A673 (cell line): ENCODE measurements at regions not wholly inside any gene's neighbourhood (a gene's known extent, or its start where the extent isn't known, plus 50 kb on each side); places are given as distances from the start of the nearest gene placed in this dataset.

Experiments used
- BruUV-seq: library from RNA; stranded (reverse); fragments of 400-500 nt; replicated peaks from 2 replicates; lab custom pipeline; 2021; lab: Mats Ljungman, UMichigan
- CTCF ChIA-PET: fragments of 300-600 bp; sonication (Branson Sonifier 250); formaldehyde crosslinking; loops from one replicate; lab custom pipeline; 2022; ENCODE audit warnings: antibody characterized with exemption; lab: Charles Lee
- POLR2A ChIA-PET: fragments of 300-600 bp; sonication (Branson Sonifier 250); formaldehyde crosslinking; loops from one replicate; lab custom pipeline; 2022; ENCODE audit warnings: antibody characterized with exemption; ENCODE audit not compliant: low non-redundant PET; lab: Charles Lee
- DNase-seq: peaks from one replicate; pipeline ENCODE4 v3.0.0-alpha.2; 2015; ENCODE audit warnings: low spot score
- H3K27ac ChIP-seq: fragments of 200-600 bp; sonication (generic); 2 replicates; pipeline ENCODE4 v1.5.1; 2016; ENCODE audit warnings: mixed run types, low read depth, mild to moderate bottlenecking, mixed read lengths, antibody characterized with exemption, low read length; ENCODE audit not compliant: poor library complexity, severe bottlenecking
- H3K27me3 ChIP-seq: fragments of 200-600 bp; sonication (generic); replicated peaks from 2 replicates; pipeline ENCODE4 v1.6.1; 2017; ENCODE audit warnings: mixed run types, low read depth, mild to moderate bottlenecking, mixed read lengths, antibody characterized with exemption, low read length; ENCODE audit not compliant: insufficient read depth, poor library complexity
- H3K36me3 ChIP-seq: fragments of 200-600 bp; sonication (generic); 2 replicates; pipeline ENCODE4 v1.6.1; 2016; ENCODE audit warnings: mixed run types, mild to moderate bottlenecking, mixed read lengths, antibody characterized with exemption, low read length; ENCODE audit not compliant: insufficient read depth, poor library complexity, severe bottlenecking
- H3K4me1 ChIP-seq: fragments of 200-600 bp; sonication (generic); 2 replicates; pipeline ENCODE4 v1.6.1; 2017; ENCODE audit warnings: mixed run types, mild to moderate bottlenecking, mixed read lengths, antibody characterized with exemption, low read length; ENCODE audit not compliant: insufficient read depth, poor library complexity, severe bottlenecking
- H3K4me3 ChIP-seq: fragments of 200-600 bp; sonication (generic); 2 replicates; pipeline ENCODE4 v1.5.1; 2016; ENCODE audit warnings: low read depth, mixed run types, mild to moderate bottlenecking, mixed read lengths, low read length; ENCODE audit not compliant: poor library complexity, severe bottlenecking
- H3K9me3 ChIP-seq: fragments of 200-600 bp; sonication (generic); 2 replicates; pipeline ENCODE4 v1.6.1; 2016; ENCODE audit warnings: mixed run types, low read depth, mild to moderate bottlenecking, mixed read lengths, antibody characterized with exemption, low read length; ENCODE audit not compliant: poor library complexity, severe bottlenecking
- EZH2 ChIP-seq: fragments of 200-600 bp; sonication (generic); IDR thresholded peaks from 2 replicates; pipeline ENCODE4 v1.6.1; 2017; ENCODE audit warnings: borderline replicate concordance, low read depth, mild to moderate bottlenecking, mixed read lengths, antibody characterized with exemption, low read length; ENCODE audit not compliant: poor library complexity, severe bottlenecking
- intact Hi-C: fragments of 100-400 bp; cut with micrococcal nuclease; formaldehyde crosslinking; loops from one replicate; pipeline ENCODE4 v1.10.0; 2022; ENCODE audit not compliant: unreplicated experiment
- TF ChIP-seq, protein P1 (sequence below): fragments of 300-800, 200-600 bp; sonication (generic); conservative IDR thresholded peaks from 2 replicates; pipeline ENCODE4 v1.5.1; 2017; ENCODE audit warnings: low read depth, mild to moderate bottlenecking, antibody characterized with exemption, low read length, moderate library complexity, mixed read lengths

DNA sequence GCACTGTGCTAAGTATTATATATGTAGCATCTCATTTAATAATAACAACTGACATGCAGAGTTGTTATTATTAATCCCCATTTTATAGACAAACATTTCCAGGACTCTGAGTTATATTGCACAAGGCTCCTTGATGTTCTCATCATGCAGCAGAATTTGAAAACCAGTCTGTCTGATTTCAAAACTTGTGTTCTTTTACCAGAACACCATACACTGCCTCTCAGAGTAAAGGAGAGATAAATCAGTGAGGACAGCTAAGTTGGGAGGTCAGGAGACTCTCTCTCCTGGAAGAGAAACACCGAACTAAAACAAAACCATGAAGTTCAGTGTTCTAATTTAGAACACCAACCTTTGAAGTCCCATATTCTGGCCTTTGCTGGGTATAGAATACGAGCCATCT, 92.7 kb upstream of the TNC start:
- no peak overlapping the region for H3K27ac ChIP-seq
- CTCF ChIA-PET = no interaction called here
- H3K36me3 ChIP-seq = no peaks in the 10 kb centered on the region
- no peaks in the 10 kb centered on the region for H3K9me3 ChIP-seq
- BruUV-seq = no TSS peak
- intact Hi-C loops = no loop called here
- H3K4me3 ChIP-seq = no peak overlapping the region
- H3K27me3 ChIP-seq = no peaks in the 10 kb centered on the region
- POLR2A ChIA-PET = no interaction called here
- DNase-seq = no peak
- H3K4me1 ChIP-seq = peaks cover 33% of the 10 kb centered on the region
- TF ChIP-seq EZH2 = no peak
- TF ChIP-seq, protein P1, sequence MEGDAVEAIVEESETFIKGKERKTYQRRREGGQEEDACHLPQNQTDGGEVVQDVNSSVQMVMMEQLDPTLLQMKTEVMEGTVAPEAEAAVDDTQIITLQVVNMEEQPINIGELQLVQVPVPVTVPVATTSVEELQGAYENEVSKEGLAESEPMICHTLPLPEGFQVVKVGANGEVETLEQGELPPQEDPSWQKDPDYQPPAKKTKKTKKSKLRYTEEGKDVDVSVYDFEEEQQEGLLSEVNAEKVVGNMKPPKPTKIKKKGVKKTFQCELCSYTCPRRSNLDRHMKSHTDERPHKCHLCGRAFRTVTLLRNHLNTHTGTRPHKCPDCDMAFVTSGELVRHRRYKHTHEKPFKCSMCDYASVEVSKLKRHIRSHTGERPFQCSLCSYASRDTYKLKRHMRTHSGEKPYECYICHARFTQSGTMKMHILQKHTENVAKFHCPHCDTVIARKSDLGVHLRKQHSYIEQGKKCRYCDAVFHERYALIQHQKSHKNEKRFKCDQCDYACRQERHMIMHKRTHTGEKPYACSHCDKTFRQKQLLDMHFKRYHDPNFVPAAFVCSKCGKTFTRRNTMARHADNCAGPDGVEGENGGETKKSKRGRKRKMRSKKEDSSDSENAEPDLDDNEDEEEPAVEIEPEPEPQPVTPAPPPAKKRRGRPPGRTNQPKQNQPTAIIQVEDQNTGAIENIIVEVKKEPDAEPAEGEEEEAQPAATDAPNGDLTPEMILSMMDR = no peak

- H3K4me3 ChIP-seq = no peak overlapping the region
- ChIA-PET POLR2A (interaction anchor here (0.6 kb wide), 1 partner anchor 20 kb away, joined by 3 read pairs; no protein-coding TSS in a partner anchor), CTCF (no interaction called here)
- H3K27ac ChIP-seq = no peak overlapping the region
- TF ChIP-seq, protein P1 = no peak
- TF ChIP-seq EZH2 = no peak
- intact Hi-C loops = no loop called here
- H3K9me3 ChIP-seq = no peaks in the 10 kb centered on the region
- peaks cover 33% of the 10 kb centered on the region for H3K4me1 ChIP-seq
- no peak for DNase-seq
- H3K27me3 ChIP-seq = no peaks in the 10 kb centered on the region
- BruUV-seq = no TSS peak
- no peaks in the 10 kb centered on the region for H3K36me3 ChIP-seq
Observed at GRCh38 chr9:115211413-115212124, 93.6 kb upstream of the TNC start.

DNA sequence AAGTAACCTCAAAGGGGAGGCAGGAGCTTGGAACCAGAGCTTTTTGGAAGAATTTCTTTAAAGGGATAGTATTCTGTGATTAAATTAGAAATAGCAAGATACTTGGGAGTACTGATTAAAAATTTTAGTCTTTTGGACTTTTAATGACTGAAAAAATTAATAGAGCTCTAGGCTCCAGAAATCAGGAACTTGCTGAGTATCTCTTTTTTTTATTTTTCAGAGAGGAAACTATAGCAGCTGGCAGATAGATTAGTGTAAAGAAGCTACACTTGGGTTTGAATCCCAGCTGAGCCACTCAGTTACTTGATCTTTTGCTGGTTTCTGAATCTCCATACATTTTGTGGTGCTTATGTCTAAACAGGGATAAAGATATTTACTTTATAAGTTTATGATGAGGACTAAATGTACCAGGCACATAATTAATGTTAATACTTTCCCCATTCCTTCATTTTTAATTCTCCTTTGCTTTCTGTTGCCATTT, 94.2 kb upstream of the TNC start:
- H3K27ac ChIP-seq = no peak overlapping the region
- TF ChIP-seq EZH2 = no peak
- TF ChIP-seq, protein P1 = no peak

More for the DNA sequence above, 94.2 kb upstream of the TNC start:
- DNase-seq = no peak
- no peak overlapping the region for H3K4me3 ChIP-seq
- H3K4me1 ChIP-seq = peaks cover 33% of the 10 kb centered on the region
- H3K36me3 ChIP-seq = no peaks in the 10 kb centered on the region
- POLR2A ChIA-PET = interaction anchor here (0.6 kb wide), 1 partner anchor 19 kb away, joined by 3 read pairs; no protein-coding TSS in a partner anchor
- intact Hi-C loops = no loop called here
- CTCF ChIA-PET = no interaction called here
- no TSS peak for BruUV-seq
- no peaks in the 10 kb centered on the region for H3K9me3 ChIP-seq
- no peaks in the 10 kb centered on the region for H3K27me3 ChIP-seq
